ENCODE measurements at regions not wholly inside any gene's neighbourhood (a gene's known extent, or its start where the extent isn't known, plus 50 kb on each side); places are given as distances from the start of the nearest gene placed in this dataset.

DNA sequence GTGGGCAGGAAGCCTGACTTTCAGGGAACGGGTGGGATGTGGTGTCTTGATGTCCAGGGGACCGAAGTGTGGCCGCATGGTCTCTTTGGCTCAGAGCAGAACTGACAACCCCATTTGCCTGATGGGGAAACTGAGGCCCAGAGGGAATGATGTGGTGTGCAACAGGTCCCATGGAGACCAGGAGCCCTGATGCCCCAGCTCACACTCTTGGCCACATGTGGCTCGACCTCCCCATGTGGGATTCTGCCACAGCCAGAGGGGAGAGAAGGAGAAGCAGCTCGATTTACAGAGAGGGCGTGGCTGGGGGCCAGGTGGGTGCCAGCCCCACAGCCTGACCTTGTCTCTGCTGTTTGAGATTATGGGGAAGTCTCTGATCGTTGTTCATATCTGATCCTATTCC is 128.1 kb downstream of the TEX29 start (continued):
- TF ChIP-seq, protein P1, sequence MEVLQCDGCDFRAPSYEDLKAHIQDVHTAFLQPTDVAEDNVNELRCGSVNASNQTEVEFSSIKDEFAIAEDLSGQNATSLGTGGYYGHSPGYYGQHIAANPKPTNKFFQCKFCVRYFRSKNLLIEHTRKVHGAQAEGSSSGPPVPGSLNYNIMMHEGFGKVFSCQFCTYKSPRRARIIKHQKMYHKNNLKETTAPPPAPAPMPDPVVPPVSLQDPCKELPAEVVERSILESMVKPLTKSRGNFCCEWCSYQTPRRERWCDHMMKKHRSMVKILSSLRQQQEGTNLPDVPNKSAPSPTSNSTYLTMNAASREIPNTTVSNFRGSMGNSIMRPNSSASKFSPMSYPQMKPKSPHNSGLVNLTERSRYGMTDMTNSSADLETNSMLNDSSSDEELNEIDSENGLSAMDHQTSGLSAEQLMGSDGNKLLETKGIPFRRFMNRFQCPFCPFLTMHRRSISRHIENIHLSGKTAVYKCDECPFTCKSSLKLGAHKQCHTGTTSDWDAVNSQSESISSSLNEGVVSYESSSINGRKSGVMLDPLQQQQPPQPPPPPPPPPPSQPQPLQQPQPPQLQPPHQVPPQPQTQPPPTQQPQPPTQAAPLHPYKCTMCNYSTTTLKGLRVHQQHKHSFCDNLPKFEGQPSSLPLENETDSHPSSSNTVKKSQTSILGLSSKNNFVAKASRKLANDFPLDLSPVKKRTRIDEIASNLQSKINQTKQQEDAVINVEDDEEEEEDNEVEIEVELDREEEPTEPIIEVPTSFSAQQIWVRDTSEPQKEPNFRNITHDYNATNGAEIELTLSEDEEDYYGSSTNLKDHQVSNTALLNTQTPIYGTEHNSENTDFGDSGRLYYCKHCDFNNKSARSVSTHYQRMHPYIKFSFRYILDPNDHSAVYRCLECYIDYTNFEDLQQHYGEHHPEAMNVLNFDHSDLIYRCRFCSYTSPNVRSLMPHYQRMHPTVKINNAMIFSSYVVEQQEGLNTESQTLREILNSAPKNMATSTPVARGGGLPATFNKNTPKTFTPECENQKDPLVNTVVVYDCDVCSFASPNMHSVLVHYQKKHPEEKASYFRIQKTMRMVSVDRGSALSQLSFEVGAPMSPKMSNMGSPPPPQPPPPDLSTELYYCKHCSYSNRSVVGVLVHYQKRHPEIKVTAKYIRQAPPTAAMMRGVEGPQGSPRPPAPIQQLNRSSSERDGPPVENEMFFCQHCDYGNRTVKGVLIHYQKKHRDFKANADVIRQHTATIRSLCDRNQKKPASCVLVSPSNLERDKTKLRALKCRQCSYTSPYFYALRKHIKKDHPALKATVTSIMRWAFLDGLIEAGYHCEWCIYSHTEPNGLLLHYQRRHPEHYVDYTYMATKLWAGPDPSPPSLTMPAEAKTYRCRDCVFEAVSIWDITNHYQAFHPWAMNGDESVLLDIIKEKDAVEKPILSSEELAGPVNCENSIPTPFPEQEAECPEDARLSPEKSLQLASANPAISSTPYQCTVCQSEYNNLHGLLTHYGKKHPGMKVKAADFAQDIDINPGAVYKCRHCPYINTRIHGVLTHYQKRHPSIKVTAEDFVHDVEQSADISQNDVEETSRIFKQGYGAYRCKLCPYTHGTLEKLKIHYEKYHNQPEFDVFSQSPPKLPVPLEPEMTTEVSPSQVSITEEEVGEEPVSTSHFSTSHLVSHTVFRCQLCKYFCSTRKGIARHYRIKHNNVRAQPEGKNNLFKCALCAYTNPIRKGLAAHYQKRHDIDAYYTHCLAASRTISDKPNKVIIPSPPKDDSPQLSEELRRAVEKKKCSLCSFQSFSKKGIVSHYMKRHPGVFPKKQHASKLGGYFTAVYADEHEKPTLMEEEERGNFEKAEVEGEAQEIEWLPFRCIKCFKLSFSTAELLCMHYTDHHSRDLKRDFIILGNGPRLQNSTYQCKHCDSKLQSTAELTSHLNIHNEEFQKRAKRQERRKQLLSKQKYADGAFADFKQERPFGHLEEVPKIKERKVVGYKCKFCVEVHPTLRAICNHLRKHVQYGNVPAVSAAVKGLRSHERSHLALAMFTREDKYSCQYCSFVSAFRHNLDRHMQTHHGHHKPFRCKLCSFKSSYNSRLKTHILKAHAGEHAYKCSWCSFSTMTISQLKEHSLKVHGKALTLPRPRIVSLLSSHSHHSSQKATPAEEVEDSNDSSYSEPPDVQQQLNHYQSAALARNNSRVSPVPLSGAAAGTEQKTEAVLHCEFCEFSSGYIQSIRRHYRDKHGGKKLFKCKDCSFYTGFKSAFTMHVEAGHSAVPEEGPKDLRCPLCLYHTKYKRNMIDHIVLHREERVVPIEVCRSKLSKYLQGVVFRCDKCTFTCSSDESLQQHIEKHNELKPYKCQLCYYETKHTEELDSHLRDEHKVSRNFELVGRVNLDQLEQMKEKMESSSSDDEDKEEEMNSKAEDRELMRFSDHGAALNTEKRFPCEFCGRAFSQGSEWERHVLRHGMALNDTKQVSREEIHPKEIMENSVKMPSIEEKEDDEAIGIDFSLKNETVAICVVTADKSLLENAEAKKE (CRISPR knock-in tag; IDR thresholded peaks at IDR 0.05) = no peak
- TF ChIP-seq EZH2 (IDR thresholded peaks at IDR 0.05; ENCODE audit: low read depth, unreplicated experiment) (no peak), EZH2phosphoT487 (IDR thresholded peaks at IDR 0.05; ENCODE audit: unreplicated experiment) (no peak)
- TF ChIP-seq, protein P2, sequence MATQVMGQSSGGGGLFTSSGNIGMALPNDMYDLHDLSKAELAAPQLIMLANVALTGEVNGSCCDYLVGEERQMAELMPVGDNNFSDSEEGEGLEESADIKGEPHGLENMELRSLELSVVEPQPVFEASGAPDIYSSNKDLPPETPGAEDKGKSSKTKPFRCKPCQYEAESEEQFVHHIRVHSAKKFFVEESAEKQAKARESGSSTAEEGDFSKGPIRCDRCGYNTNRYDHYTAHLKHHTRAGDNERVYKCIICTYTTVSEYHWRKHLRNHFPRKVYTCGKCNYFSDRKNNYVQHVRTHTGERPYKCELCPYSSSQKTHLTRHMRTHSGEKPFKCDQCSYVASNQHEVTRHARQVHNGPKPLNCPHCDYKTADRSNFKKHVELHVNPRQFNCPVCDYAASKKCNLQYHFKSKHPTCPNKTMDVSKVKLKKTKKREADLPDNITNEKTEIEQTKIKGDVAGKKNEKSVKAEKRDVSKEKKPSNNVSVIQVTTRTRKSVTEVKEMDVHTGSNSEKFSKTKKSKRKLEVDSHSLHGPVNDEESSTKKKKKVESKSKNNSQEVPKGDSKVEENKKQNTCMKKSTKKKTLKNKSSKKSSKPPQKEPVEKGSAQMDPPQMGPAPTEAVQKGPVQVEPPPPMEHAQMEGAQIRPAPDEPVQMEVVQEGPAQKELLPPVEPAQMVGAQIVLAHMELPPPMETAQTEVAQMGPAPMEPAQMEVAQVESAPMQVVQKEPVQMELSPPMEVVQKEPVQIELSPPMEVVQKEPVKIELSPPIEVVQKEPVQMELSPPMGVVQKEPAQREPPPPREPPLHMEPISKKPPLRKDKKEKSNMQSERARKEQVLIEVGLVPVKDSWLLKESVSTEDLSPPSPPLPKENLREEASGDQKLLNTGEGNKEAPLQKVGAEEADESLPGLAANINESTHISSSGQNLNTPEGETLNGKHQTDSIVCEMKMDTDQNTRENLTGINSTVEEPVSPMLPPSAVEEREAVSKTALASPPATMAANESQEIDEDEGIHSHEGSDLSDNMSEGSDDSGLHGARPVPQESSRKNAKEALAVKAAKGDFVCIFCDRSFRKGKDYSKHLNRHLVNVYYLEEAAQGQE (IDR thresholded peaks at IDR 0.05; ENCODE audit: unreplicated experiment) = no peak

DNA sequence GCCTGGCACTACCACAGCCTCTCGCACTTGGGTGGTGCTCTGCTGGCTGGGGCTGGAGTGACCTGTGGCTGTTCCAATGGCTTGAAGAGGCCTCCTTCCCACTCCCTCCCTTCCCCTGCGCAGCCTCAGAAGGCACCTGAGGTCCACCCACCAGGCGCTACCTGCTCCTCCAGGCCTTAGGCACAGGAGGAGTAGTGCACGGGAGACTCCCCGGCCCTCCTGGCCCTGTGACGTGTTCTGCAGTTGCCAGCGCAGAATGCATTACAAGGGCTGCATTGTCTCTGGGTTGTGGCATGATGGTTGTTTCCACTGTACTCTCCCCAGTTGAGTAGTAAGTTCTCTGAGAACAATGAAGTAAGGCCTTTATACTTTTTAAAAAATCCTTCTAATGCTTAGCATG is 128.6 kb downstream of the TEX29 start:
- Mint-ChIP-seq H3K4me3 (no peak overlapping the region), H3K9me3 (peaks cover 8% of the 10 kb centered on the region; the same call in 2 of the 3 replicates), H3K27ac (no peak overlapping the region), H3K4me1 (no peaks in the 10 kb centered on the region), H3K36me3 (ENCODE audit: low read depth) (no peaks in the 10 kb centered on the region), H3K27me3 (ENCODE audit: insufficient read depth, low read depth, poor library complexity) (peaks cover 9% of the 10 kb centered on the region)
- Histone ChIP-seq H3K27me3 (ENCODE audit: insufficient read depth) (no peaks in the 10 kb centered on the region), H3K27ac (ENCODE audit: low read depth) (no peak overlapping the region), H3K9me2 (ENCODE audit: insufficient read depth) (peaks cover 6% of the 10 kb centered on the region; the same call in 1 of the 2 replicates), H2AFZ (no peak overlapping the region), H3F3A (replicated peaks; ENCODE audit: low read depth) (no peaks in the 10 kb centered on the region), H3K4me1 (ENCODE audit: insufficient read depth) (no peaks in the 10 kb centered on the region), H4K20me1 (replicated peaks; ENCODE audit: insufficient read depth) (no peaks in the 10 kb centered on the region), H3K79me2 (replicated peaks; ENCODE audit: insufficient read depth) (no peaks in the 10 kb centered on the region), H3K4me3 (no peak overlapping the region), H3K4me2 (no peak overlapping the region), H3K36me3 (ENCODE audit: insufficient read depth) (no peaks in the 10 kb centered on the region)
- no peak for DNase-seq (ENCODE audit: low spot score)
- no peak for ATAC-seq
- TF ChIP-seq EZH2 (IDR thresholded peaks at IDR 0.05; ENCODE audit: low read depth, unreplicated experiment) (no peak), ZNF331 (CRISPR knock-in tag; IDR thresholded peaks at IDR 0.05; ENCODE audit: low read depth) (no peak), CREB1 (CRISPR knock-in tag; IDR thresholded peaks at IDR 0.05; ENCODE audit: low read depth) (no peak), NANOG (IDR thresholded peaks at IDR 0.05; ENCODE audit: borderline replicate concordance) (no peak), STAT1 (IDR thresholded peaks at IDR 0.05; ENCODE audit: unreplicated experiment) (no peak), JUNB (IDR thresholded peaks at IDR 0.05; ENCODE audit: unreplicated experiment) (no peak), EZH2phosphoT487 (IDR thresholded peaks at IDR 0.05; ENCODE audit: unreplicated experiment) (no peak)
- TF ChIP-seq, protein P2 (IDR thresholded peaks at IDR 0.05; ENCODE audit: unreplicated experiment) = no peak
- TF ChIP-seq, protein P3, sequence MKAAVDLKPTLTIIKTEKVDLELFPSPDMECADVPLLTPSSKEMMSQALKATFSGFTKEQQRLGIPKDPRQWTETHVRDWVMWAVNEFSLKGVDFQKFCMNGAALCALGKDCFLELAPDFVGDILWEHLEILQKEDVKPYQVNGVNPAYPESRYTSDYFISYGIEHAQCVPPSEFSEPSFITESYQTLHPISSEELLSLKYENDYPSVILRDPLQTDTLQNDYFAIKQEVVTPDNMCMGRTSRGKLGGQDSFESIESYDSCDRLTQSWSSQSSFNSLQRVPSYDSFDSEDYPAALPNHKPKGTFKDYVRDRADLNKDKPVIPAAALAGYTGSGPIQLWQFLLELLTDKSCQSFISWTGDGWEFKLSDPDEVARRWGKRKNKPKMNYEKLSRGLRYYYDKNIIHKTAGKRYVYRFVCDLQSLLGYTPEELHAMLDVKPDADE (IDR thresholded peaks at IDR 0.05) = no peak

All from GM23338 (cell line).